ENCODE measurements at regions not wholly inside any gene's neighbourhood (a gene's known extent, or its start where the extent isn't known, plus 50 kb on each side); places are given as distances from the start of the nearest gene placed in this dataset.
"Not testable (repeated sequence)": the region's sequence is repeated elsewhere in the genome, so short reads cannot be mapped to it uniquely, and the experiment has no call there.

DNA sequence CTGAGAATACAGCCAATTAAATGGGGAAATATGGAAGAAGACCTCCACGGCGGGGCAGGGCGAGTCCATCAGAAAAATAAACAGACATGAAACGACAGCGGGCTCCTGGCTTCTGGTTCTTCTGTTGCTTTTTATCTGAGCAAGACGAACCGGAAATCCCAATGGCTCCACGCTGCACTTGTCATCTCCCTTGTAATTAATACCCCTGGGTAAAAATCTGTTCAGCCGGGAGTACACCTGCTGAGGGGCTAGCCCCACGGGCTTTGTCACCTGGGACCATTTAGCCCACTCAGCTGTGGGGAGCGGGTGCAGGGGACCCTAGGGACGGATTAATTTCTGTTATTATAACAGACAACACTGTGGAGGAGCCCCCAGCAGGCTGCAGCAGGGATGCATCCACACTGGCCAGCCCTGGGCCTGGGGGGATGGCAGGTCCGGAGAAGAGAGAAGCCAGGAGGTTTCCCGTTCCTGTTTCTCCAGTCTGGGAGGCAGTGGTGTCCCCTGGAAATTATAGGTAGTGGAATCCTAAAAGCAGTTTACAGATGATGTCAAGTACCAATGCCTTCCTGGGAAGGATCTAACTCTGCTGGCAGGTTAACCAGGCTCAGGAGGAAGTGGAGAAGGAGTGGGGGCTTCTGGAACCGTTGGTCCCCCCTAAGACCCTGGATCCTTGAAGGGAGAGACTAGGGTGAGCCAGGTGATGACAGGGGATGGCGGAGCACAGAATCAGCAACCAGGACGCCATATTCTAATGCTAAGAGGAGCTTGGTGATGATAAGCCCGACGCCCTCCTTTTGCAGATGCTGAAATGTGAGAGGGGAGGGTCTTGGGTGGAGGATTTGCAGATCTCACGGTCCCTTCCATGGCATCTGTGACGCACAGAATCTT, 566.1 kb downstream of the PTPRU start:
- FAIRE-seq = no peak
- no peak for DNase-seq (ENCODE audit: low spot score in 2 of 2)

GRCh38 chr1:29801561-29801973, 565.2 kb downstream of the PTPRU start:
- DNase-seq (ENCODE audit: low spot score in 2 of 2) (no peak), FAIRE-seq (no peak)

GRCh38 chr1:29801003-29801402, 564.7 kb downstream of the PTPRU start:
- no peak for DNase-seq (ENCODE audit: low spot score in 2 of 2)
- FAIRE-seq = no peak

GRCh38 chr1:29800522-29800956, 564.2 kb downstream of the PTPRU start:
- no peak for FAIRE-seq
- DNase-seq (ENCODE audit: low spot score in 2 of 2) = no peak

- no peak for DNase-seq (ENCODE audit: low spot score in 2 of 2)
- FAIRE-seq = no peak
Measured at GRCh38 chr1:29800120-29800519, 563.8 kb downstream of the PTPRU start.

DNA sequence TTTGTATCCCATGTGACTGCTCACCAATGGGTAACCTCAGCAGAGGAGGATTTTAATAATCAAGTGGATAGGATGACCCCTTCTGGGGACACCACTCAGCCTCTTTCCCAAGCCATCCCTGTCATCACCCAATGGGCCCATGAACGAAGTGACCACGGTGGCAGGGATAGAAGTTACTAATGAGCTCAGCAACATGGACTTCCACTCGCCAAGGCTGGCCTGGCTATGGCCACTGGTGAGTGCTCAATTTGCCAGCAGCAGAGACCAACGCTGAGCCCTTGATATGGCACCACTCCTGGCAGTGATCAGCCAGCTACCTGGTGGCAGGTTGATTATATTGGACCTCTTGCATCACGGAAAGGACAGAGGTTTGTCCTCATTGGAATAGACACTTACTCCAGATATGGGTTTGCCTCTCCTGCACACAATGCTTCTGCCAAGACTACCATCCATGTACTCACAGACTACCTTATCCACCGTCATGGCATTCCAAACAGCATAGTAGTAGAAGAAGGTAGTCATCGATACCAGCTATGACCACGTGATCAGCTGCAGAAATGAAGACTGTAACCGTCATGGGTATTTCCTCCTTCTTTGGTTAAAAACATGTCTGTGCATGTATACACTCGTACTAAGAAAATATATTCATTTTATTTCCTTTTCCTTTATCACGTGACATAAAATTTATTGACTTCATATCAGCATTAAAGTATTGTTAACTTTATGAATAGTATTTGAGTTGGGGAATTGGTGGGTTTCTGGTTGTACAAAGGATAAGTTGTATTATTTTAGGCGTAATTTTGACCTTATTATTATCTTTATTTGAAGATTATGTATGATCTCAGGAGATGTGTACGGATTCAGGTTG, 562.6 kb downstream of the PTPRU start:
- DNase-seq (ENCODE audit: low spot score in 2 of 2) = no peak
- no peak for FAIRE-seq

DNA sequence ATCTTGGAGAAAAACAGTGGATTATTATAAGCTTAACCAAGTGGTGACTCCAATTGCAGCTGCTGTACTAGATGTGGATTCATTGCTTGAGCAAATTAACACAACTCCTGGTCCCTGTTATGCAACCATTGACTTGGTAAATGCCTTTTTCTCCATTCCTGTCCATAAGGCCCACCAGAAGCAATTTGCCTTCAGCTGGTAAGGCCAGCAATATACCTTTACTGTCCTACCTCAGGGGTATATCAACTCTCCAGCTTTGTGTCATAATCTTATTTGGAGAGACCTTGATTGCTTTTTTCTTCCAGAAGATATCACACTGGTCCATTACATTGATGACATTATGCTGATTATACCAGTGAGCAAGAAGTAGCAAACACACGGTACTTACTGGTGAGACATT, 560.8 kb downstream of the PTPRU start:
- not testable (repeated sequence) for DNase-seq (ENCODE audit: low spot score in 2 of 2); FAIRE-seq

- not testable (repeated sequence) for FAIRE-seq; DNase-seq (ENCODE audit: low spot score in 2 of 2)
Measured at GRCh38 chr1:29795965-29796364, 559.6 kb downstream of the PTPRU start.

DNA sequence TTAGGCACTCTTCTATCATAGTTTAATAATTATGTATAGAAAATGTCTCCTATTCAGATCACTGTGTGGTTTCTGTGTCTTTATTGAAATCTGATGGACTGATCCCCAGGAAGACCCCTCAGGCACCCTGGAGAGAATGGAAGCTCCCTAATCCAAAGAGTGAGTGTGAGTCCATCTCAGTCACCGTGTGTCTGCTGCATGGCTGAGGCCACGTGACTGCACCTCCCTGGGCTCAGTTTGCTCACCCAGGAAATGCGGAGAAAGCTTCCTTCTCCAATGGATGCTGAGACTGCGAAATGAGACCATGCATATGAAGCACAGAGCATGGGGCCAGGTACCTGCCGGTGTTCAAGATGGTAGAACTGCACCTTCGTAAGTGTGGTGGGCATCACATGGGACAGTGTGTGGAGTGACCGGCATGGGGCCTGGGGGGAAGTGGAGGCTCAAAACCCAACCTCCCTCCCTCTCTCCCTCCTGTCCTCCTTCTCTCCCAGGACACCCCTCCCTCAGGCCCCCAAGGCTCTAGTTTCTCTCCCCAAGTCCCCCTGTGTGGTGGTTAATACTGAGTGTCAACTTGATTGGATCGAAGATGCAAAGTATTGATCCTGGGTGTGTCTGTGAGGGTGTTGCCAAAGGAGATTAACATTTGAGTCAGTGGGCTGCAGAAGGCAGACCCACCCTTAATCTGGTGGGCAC, 557.5 kb downstream of the PTPRU start:
- no peak for FAIRE-seq
- no peak for DNase-seq (ENCODE audit: low spot score in 2 of 2)

GRCh38 chr1:29793101-29793546, 556.8 kb downstream of the PTPRU start:
- DNase-seq (ENCODE audit: low spot score in 2 of 2) (peak; percentile 25 to 61), FAIRE-seq (no peak)

- FAIRE-seq (no peak), DNase-seq (ENCODE audit: low spot score in 2 of 2) (no peak)
Measured at GRCh38 chr1:29789910-29790247, 553.6 kb downstream of the PTPRU start.

DNA sequence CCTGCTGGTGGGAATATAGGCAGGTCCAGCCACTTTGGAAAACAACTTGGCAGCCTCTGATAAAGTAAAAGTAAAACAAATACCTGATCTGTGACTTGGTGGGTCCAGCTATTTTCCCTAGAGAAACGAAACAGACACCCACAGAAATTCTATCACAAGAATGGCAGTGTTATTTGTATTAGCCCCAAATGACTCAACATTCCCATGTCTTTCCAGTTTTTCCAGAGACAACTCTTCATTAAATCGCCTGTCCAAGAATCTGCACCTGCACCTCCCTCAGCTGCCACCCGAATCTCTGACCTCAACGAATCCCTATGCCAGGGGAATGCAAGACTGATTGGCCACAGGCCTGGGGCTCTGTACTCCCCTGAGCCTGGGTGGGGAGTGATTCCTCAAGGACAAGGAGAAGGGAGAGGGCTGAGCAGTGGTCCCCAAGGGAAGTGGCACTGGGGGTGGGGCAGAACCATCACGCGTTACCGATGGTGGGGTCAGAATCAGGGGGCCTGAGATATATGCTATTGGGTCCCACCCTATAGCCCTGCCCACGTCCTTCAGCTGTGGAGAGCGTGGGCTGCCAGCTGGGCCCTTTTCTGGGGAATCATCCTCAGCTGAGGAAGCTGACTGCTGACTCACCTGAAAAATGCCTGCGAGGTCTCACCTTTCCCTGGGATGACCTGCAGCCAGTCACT, 553.0 kb downstream of the PTPRU start:
- DNase-seq (ENCODE audit: low spot score in 2 of 2) = no peak
- no peak for FAIRE-seq

DNA sequence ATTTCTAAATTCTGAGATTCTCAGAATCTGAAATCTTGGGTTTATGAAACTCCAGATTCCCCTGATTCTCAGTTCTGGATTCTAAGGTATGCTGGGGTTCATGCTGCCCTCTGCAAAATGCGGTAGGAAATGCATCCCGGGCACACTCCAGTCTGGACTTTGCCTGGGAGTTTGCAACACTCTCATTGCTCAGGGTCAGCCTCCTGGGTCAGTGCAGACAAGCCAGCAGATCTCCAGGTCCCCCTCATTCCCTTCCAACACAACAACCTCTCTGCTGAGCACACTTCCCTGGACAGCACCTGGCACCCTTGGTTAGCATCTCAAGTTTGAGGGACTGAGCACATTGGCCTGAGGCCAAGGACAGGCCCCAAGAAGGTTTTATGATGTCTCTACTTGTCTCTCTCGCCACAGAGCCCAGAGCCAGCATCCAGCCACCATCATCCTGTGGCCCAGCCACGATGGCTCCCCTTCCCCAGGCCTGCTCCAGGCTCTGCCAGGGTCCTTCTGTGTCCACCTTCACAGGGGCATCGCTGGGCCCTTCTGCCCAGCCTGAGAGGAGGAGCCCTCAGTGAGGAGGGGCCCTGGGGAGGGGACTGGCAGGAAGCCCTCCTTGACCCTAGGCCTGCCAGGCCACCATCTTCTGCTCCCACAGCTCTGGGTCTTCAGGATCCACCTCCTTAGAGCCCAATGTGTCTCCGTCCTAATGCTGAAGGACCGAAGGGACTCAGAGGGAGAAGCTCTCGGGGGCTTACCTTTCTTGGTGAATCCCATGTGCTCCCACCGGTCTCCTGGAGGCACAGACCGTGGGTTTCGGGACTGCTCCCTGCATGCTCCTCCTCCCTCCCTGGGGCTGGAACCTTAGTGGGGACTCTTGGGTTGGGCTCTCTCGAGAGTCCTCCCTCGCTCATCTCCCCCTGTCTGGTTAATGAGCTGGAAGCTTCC, 550.7 kb downstream of the PTPRU start:
- FAIRE-seq (no peak), DNase-seq (ENCODE audit: low spot score in 2 of 2) (no peak)

- FAIRE-seq = no peak
Measured at GRCh38 chr1:29786195-29786594, 549.9 kb downstream of the PTPRU start.

DNA sequence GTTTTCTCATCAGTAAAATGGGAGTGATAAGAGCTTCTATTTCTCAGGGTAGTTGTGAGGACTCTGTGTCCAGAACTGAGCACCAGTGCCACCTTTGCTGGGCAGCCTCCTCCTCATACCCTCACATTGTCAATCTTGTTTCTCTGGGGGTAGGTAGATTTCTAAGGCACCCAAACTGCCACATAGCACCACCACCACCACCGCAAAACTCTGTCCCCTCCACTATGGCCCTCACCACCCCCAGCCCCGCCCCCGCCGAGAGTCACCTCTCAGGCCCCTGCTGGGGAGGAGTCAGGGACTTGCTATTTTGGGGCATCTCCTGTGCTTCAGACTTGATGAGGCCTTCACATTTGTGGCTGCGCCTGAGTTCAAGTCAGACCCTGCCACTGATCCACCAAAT, 549.2 kb downstream of the PTPRU start:
- FAIRE-seq (no peak), DNase-seq (ENCODE audit: low spot score in 2 of 2) (no peak)

More at GRCh38 chr1:29786195-29786594, 549.9 kb downstream of the PTPRU start:
- no peak for DNase-seq (ENCODE audit: low spot score in 2 of 2)

- FAIRE-seq (no peak), DNase-seq (ENCODE audit: low spot score in 2 of 2) (no peak)
Measured at GRCh38 chr1:29785137-29785527, 548.8 kb downstream of the PTPRU start.

GRCh38 chr1:29784276-29785136, 548.2 kb downstream of the PTPRU start:
- no peak for FAIRE-seq
- DNase-seq (ENCODE audit: low spot score in 2 of 2) = no peak

All from frontal cortex (tissue), 3 donors.